B cell (primary cell): ENCODE measurements at regions not wholly inside any gene's neighbourhood (a gene's known extent, or its start where the extent isn't known, plus 50 kb on each side); places are given as distances from the start of the nearest gene placed in this dataset.

Source experiments
- ATAC-seq: fragments of 200-7000 bp; cut with Tn5 transposase; one replicate; pipeline ENCODE4 v1.10.0; 2021; ENCODE audit warnings: low read depth, mild to moderate bottlenecking, moderate number of reproducible peaks, moderate library complexity
- CTCF ChIA-PET: fragments of 350-600 bp; sonication (Branson Sonifier 250); formaldehyde crosslinking; loops from one replicate; lab custom pipeline; 2021; ENCODE audit warnings: antibody characterized with exemption, inconsistent platforms; lab: Charles Lee
- POLR2A ChIA-PET: fragments of 350-600 bp; sonication (Branson Sonifier 250); formaldehyde crosslinking; loops from one replicate; lab custom pipeline; 2021; ENCODE audit warnings: antibody characterized with exemption; lab: Charles Lee
- DNase-seq: peaks from one replicate; pipeline ENCODE4 v3.0.0; 2013
- H2AFZ ChIP-seq: 2 replicates; pipeline ENCODE4 v1.6.1; 2012; ENCODE audit warnings: mild to moderate bottlenecking, low read depth, low read length; ENCODE audit not compliant: insufficient read depth, poor library complexity, severe bottlenecking
- H3K27ac ChIP-seq, 2 donors: 1 replicate in 1 of 2; 2 replicates in 1 of 2; pipeline ENCODE4 v1.5.1; 2012 to 2013; ENCODE audit warnings: low read length in 2 of 2, mild to moderate bottlenecking in 2 of 2, moderate library complexity in 1 of 2
- H3K27me3 ChIP-seq, 4 experiments: fragments of 200-600 bp in 1 of 4; sonication (generic) in 1 of 4; replicated peaks in 1 of 4; 1 replicate in 2 of 4; 2 replicates in 2 of 4; pipeline versions ENCODE4 v1.6.1 to v1.7.0; 2013 to 2016; ENCODE audit warnings: low read length in 3 of 4, mild to moderate bottlenecking in 2 of 4, mixed read lengths in 1 of 4, moderate library complexity in 1 of 4; ENCODE audit not compliant: insufficient read depth in 4 of 4, control insufficient read depth in 3 of 4; ENCODE audit errors: control extremely low read depth in 1 of 4
- H3K36me3 ChIP-seq, 2 experiments: replicated peaks in 1 of 2; 1 replicate in 1 of 2; 2 replicates in 1 of 2; pipeline versions ENCODE4 v1.6.1 to v1.7.1; 2013; ENCODE audit warnings: low read length in 1 of 2; ENCODE audit not compliant: insufficient read depth in 2 of 2, control insufficient read depth in 1 of 2; ENCODE audit errors: control extremely low read depth in 1 of 2, extremely low read depth in 1 of 2
- H3K4me1 ChIP-seq, 2 donors: fragments of 200-600 bp in 1 of 2; sonication (generic) in 1 of 2; 1 replicate in 1 of 2; 2 replicates in 1 of 2; pipeline versions ENCODE4 v1.5.1 to v1.6.1; 2013 to 2017; ENCODE audit warnings: low read length in 2 of 2; ENCODE audit not compliant: control insufficient read depth in 2 of 2, insufficient read depth in 2 of 2
- H3K4me2 ChIP-seq: replicated peaks from 2 replicates; pipeline ENCODE3; 2012; ENCODE audit warnings: mild to moderate bottlenecking, low read depth, low read length; ENCODE audit not compliant: poor library complexity, severe bottlenecking
- H3K4me3 ChIP-seq, 5 experiments: fragments of 200-600 bp in 1 of 5; sonication (generic) in 1 of 5; 1 replicate in 3 of 5; 2 replicates in 2 of 5; pipeline versions ENCODE4 v1.5.1 to v1.7.0; 2011 to 2016; ENCODE audit warnings: low read length in 4 of 5, mild to moderate bottlenecking in 4 of 5, low read depth in 2 of 5, control low read depth in 1 of 5, moderate library complexity in 1 of 5; ENCODE audit not compliant: insufficient read depth in 1 of 5; ENCODE audit errors: control extremely low read depth in 1 of 5, extremely low read depth in 1 of 5
- H3K79me2 ChIP-seq: fragments of 200-600 bp; sonication (generic); one replicate; pipeline ENCODE4 v1.6.0; 2016; ENCODE audit warnings: low read length; ENCODE audit not compliant: control insufficient read depth, insufficient read depth
- H3K9ac ChIP-seq: fragments of 200-600 bp; sonication (generic); 2 replicates; pipeline ENCODE4 v1.6.1; 2017; ENCODE audit warnings: mild to moderate bottlenecking, low read length, moderate library complexity
- H3K9me3 ChIP-seq, 3 donors: one replicate each; pipeline versions ENCODE4 v1.6.1 to v1.7.1; 2013; ENCODE audit warnings: low read length in 2 of 3; ENCODE audit not compliant: control insufficient read depth in 2 of 3, insufficient read depth in 1 of 3; ENCODE audit errors: control extremely low read depth in 1 of 3
- H4K20me1 ChIP-seq: 2 replicates; pipeline ENCODE4 v1.6.0; 2012; ENCODE audit warnings: mild to moderate bottlenecking, low read length; ENCODE audit not compliant: insufficient read depth, control insufficient read depth, poor library complexity, severe bottlenecking
- H3K27ac Mint-ChIP-seq: one replicate; pipeline ENCODE4 v1.8.0; 2021; ENCODE audit warnings: mixed read lengths
- H3K27me3 Mint-ChIP-seq: one replicate; pipeline ENCODE4 v1.8.0; 2021; ENCODE audit warnings: mixed read lengths
- H3K4me1 Mint-ChIP-seq: one replicate; pipeline ENCODE4 v1.8.0; 2021; ENCODE audit warnings: mixed read lengths
- H3K4me3 Mint-ChIP-seq: one replicate; pipeline ENCODE4 v1.8.0; 2021; ENCODE audit warnings: mixed read lengths
- H3K9me3 Mint-ChIP-seq: one replicate; pipeline ENCODE4 v1.8.0; 2022; ENCODE audit warnings: mixed read lengths; ENCODE audit not compliant: insufficient read depth
- CTCF ChIP-seq: fragments of 200-600 bp; IDR thresholded peaks from one replicate; pipeline ENCODE4 v1.8.0; 2022; ENCODE audit warnings: antibody characterized with exemption, mild to moderate bottlenecking
- EZH2 ChIP-seq: IDR thresholded peaks from 2 replicates; pipeline ENCODE4 v1.6.1; 2012; ENCODE audit warnings: borderline replicate concordance, low read depth, mild to moderate bottlenecking, moderate library complexity, low read length; ENCODE audit not compliant: insufficient read depth, poor library complexity, severe bottlenecking
- WGBS: methylation state at CpG from one replicate; pipeline ENCODE4 v1.1.5; 2013; ENCODE audit warnings: missing lambda C conversion rate; ENCODE audit not compliant: insufficient coverage; 5-methylcytosine and 5-hydroxymethylcytosine counted together
- intact Hi-C: fragments of 100-400 bp; cut with micrococcal nuclease; formaldehyde crosslinking; loops from one replicate; pipeline ENCODE4 v1.10.0; 2022

DNA sequence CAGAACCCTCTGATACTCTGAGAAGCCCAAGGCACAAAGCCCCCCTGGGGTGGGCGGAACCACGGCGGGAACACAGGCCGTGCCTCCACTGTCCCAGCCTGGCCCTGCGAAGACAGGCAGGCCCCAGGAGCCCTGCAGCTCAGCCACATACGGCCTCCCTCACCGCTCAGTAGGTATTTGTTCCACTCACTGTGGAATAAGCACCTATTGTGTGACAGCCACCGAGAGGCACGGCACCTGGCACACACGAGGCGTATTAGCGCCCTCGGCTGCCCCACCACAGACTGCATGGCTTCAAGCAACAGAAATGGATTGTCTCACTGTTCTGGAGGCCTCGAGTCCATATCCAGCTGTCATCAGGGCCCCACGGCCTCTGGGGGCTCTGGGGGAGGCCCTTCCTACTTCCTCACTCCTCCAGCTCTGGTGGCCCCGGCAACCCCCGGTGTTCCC lies 66.3 kb downstream of the NCOR2 start:
- H2AFZ ChIP-seq = no peak overlapping the region
- no peaks in the 10 kb centered on the region for H3K27me3 Mint-ChIP-seq
- H3K4me1 ChIP-seq = peaks cover 8 to 35% of the 10 kb centered on the region in 2 donors
- no peak for ATAC-seq
- H3K36me3 ChIP-seq = peaks cover 0 to 4% of the 10 kb centered on the region in 2 experiments
- no peaks in the 10 kb centered on the region for H3K27me3 ChIP-seq
- no peaks in the 10 kb centered on the region for H3K9me3 ChIP-seq
- H4K20me1 ChIP-seq = peaks cover 96% of the 10 kb centered on the region
- H3K9ac ChIP-seq = no peak overlapping the region
- WGBS = 71% methylated on average over 17 of the region's 17 CpGs
- H3K4me3 Mint-ChIP-seq = no peak overlapping the region
- no peak overlapping the region for H3K27ac Mint-ChIP-seq
- no peak for DNase-seq
- CTCF ChIA-PET = no interaction called here
- peaks cover 49% of the 10 kb centered on the region for H3K4me1 Mint-ChIP-seq
- no peak overlapping the region for H3K4me3 ChIP-seq
- peaks cover 93% of the 10 kb centered on the region for H3K79me2 ChIP-seq
- no peak overlapping the region for H3K27ac ChIP-seq
- H3K9me3 Mint-ChIP-seq = no peaks in the 10 kb centered on the region
- H3K4me2 ChIP-seq = no peak overlapping the region
- POLR2A ChIA-PET = no interaction called here
- no peak for TF ChIP-seq EZH2
- no peak for TF ChIP-seq CTCF
- intact Hi-C loops = no loop called here

DNA sequence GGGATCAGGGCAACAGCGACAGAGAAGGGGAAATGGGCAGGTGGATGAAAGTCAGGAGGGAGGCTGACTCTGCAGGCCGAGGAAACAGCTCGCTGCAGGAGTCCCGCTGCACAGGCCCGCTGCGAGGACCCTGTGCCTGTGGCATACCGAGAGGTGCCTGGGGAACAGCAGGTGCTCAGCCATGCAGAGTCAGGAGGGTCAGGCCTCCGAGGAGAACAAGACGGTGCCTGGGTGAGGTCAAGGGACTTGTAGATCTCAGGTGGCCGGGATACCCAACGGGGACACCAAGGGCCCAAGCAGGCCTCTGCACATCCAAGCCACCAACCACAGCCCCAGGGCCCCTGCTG lies 67.5 kb downstream of the NCOR2 start:
- DNase-seq (no peak), ATAC-seq (no peak)
- Histone ChIP-seq H3K27me3 (no peaks in the 10 kb centered on the region), H3K4me3 (no peak overlapping the region), H3K9ac (no peak overlapping the region), H3K79me2 (peaks cover 92% of the 10 kb centered on the region), H3K4me1 (peaks cover 8 to 41% of the 10 kb centered on the region in 2 donors), H3K9me3 (no peaks in the 10 kb centered on the region), H3K4me2 (no peak overlapping the region), H3K36me3 (peaks cover 0 to 6% of the 10 kb centered on the region in 2 experiments), H3K27ac (no peak overlapping the region), H2AFZ (no peak overlapping the region), H4K20me1 (peaks cover 97% of the 10 kb centered on the region)
- no peak for TF ChIP-seq CTCF
- TF ChIP-seq EZH2 = no peak
- ChIA-PET POLR2A (no interaction called here), CTCF (no interaction called here)
- Mint-ChIP-seq H3K4me1 (peaks cover 56% of the 10 kb centered on the region), H3K27ac (no peak overlapping the region), H3K9me3 (no peaks in the 10 kb centered on the region), H3K27me3 (no peaks in the 10 kb centered on the region), H3K4me3 (no peak overlapping the region)
- 54% methylated on average over 11 of the region's 11 CpGs for WGBS
- intact Hi-C loops = loop anchor here (10.0 kb wide), 1 partner anchor 55 kb away; no protein-coding TSS in a partner anchor
